H9 (cell line): ENCODE measurements at regions not wholly inside any gene's neighbourhood (a gene's known extent, or its start where the extent isn't known, plus 50 kb on each side); places are given as distances from the start of the nearest gene placed in this dataset.

ENCODE experiments used
- DNase-seq: peaks from one replicate; pipeline ENCODE4 v3.0.0-alpha.2; 2017
- H2AFZ ChIP-seq: one replicate; pipeline ENCODE4 v1.6.1; 2013; ENCODE audit warnings: mild to moderate bottlenecking, low read length, control low read depth, moderate library complexity
- H2AK5ac ChIP-seq: 2 replicates; pipeline ENCODE4 v1.6.1; 2013; ENCODE audit warnings: low read length, control low read depth, mixed read lengths; ENCODE audit not compliant: insufficient read length
- H2BK120ac ChIP-seq: one replicate; pipeline ENCODE4 v1.6.1; 2013; ENCODE audit warnings: low read depth, mild to moderate bottlenecking, low read length, control low read depth, inconsistent platforms; ENCODE audit not compliant: poor library complexity, severe bottlenecking
- H2BK12ac ChIP-seq: 2 replicates; pipeline ENCODE4 v1.6.1; 2013; ENCODE audit warnings: low read length, control low read depth, mixed read lengths, low read depth; ENCODE audit not compliant: insufficient read length
- H2BK15ac ChIP-seq: 2 replicates; pipeline ENCODE4 v1.6.1; 2013; ENCODE audit warnings: low read depth, low read length, control low read depth
- H2BK20ac ChIP-seq: one replicate; pipeline ENCODE4 v1.6.1; 2013; ENCODE audit warnings: low read depth, mild to moderate bottlenecking, low read length, control low read depth, inconsistent platforms; ENCODE audit not compliant: poor library complexity, severe bottlenecking
- H2BK5ac ChIP-seq: 2 replicates; pipeline ENCODE4 v1.6.1; 2013; ENCODE audit warnings: low read length, control low read depth, mixed read lengths; ENCODE audit not compliant: insufficient read length
- H3K14ac ChIP-seq: 2 replicates; pipeline ENCODE4 v1.6.1; 2013; ENCODE audit warnings: low read length, control low read depth; ENCODE audit not compliant: insufficient read depth
- H3K18ac ChIP-seq: 2 replicates; pipeline ENCODE4 v1.6.1; 2013; ENCODE audit warnings: low read depth, mild to moderate bottlenecking, mixed read lengths, low read length, control low read depth; ENCODE audit not compliant: insufficient read length
- H3K23ac ChIP-seq: 2 replicates; pipeline ENCODE4 v1.6.1; 2013; ENCODE audit warnings: low read length, control low read depth, mixed read lengths, low read depth; ENCODE audit not compliant: insufficient read length
- H3K23me2 ChIP-seq: 2 replicates; pipeline ENCODE4 v1.6.1; 2013; ENCODE audit warnings: low read depth, mild to moderate bottlenecking, mixed read lengths, low read length, control low read depth; ENCODE audit not compliant: insufficient read length, poor library complexity, severe bottlenecking
- H3K27ac ChIP-seq: 2 replicates; pipeline ENCODE4 v1.5.1; 2013; ENCODE audit warnings: low read length, control low read depth, mixed read lengths, low read depth; ENCODE audit not compliant: insufficient read length
- H3K27me3 ChIP-seq: 2 replicates; pipeline ENCODE4 v1.6.1; 2013; ENCODE audit warnings: low read length, control low read depth, inconsistent platforms; ENCODE audit not compliant: insufficient read depth
- H3K4ac ChIP-seq: 2 replicates; pipeline ENCODE4 v1.6.1; 2013; ENCODE audit warnings: low read depth, mild to moderate bottlenecking, control low read depth, inconsistent platforms, low read length, moderate library complexity
- H3K4me1 ChIP-seq: 2 replicates; pipeline ENCODE4 v1.6.1; 2013; ENCODE audit warnings: low read length, control low read depth, inconsistent platforms; ENCODE audit not compliant: insufficient read depth
- H3K4me2 ChIP-seq: 2 replicates; pipeline ENCODE4 v1.6.1; 2013; ENCODE audit warnings: low read length, control low read depth, mixed read lengths; ENCODE audit not compliant: insufficient read length, insufficient read depth
- H3K56ac ChIP-seq: 2 replicates; pipeline ENCODE4 v1.6.1; 2013; ENCODE audit warnings: low read depth, mild to moderate bottlenecking, mixed read lengths, low read length, control low read depth; ENCODE audit not compliant: insufficient read length
- H3K79me1 ChIP-seq: 2 replicates; pipeline ENCODE4 v1.6.1; 2013; ENCODE audit warnings: low read depth, mild to moderate bottlenecking, moderate library complexity, low read length, control low read depth, inconsistent platforms; ENCODE audit not compliant: insufficient read depth, poor library complexity, severe bottlenecking
- H3K79me2 ChIP-seq: 2 replicates; pipeline ENCODE4 v1.6.1; 2013; ENCODE audit warnings: low read length, control low read depth, inconsistent platforms; ENCODE audit not compliant: insufficient read depth
- H3K9ac ChIP-seq: 2 replicates; pipeline ENCODE4 v1.6.1; 2013; ENCODE audit warnings: low read length, control low read depth, mixed read lengths; ENCODE audit not compliant: insufficient read length; ENCODE audit errors: extremely low read depth
- H3K9me3 ChIP-seq: one replicate; pipeline ENCODE4 v1.6.1; 2013; ENCODE audit warnings: low read depth, low read length, inconsistent platforms; ENCODE audit not compliant: control insufficient read depth
- H3T11ph ChIP-seq: one replicate; pipeline ENCODE4 v1.6.1; 2013; ENCODE audit warnings: mild to moderate bottlenecking, low read length, control low read depth, inconsistent platforms
- H4K20me1 ChIP-seq: one replicate; pipeline ENCODE4 v1.6.1; 2013; ENCODE audit not compliant: control insufficient read depth, insufficient read length, insufficient read depth
- H4K5ac ChIP-seq: 2 replicates; pipeline ENCODE4 v1.6.1; 2013; ENCODE audit warnings: low read depth, mild to moderate bottlenecking, mixed read lengths, low read length, control low read depth; ENCODE audit not compliant: insufficient read length
- H4K8ac ChIP-seq: replicated peaks from 2 replicates; pipeline ENCODE4 v1.6.1; 2013; ENCODE audit warnings: low read length, control low read depth, mixed read lengths, low read depth; ENCODE audit not compliant: insufficient read length
- H4K91ac ChIP-seq: 2 replicates; pipeline ENCODE4 v1.6.1; 2013; ENCODE audit warnings: low read depth, mild to moderate bottlenecking, moderate library complexity, mixed read lengths, low read length, control low read depth; ENCODE audit not compliant: insufficient read length
- H3K27ac Mint-ChIP-seq, 3 experiments: 2 replicates in 2 of 3; 3 replicates in 1 of 3; pipeline ENCODE4 v1.8.0; 2020 to 2021; ENCODE audit warnings: mixed read lengths in 3 of 3, mild to moderate bottlenecking in 1 of 3, moderate library complexity in 1 of 3
- H3K27me3 Mint-ChIP-seq: 2 replicates; pipeline ENCODE4 v1.8.0; 2021; ENCODE audit warnings: low read depth, mild to moderate bottlenecking, moderate library complexity, mixed read lengths
- H3K36me3 Mint-ChIP-seq, 3 experiments: 2 replicates in 2 of 3; 3 replicates in 1 of 3; pipeline ENCODE4 v1.8.0; 2020 to 2021; ENCODE audit warnings: low read depth in 3 of 3, mixed read lengths in 3 of 3; ENCODE audit not compliant: insufficient read depth in 1 of 3
- H3K4me1 Mint-ChIP-seq, 2 experiments: 2 replicates each; pipeline ENCODE4 v1.8.0; 2020; ENCODE audit warnings: mixed read lengths in 2 of 2
- H3K4me3 Mint-ChIP-seq, 2 experiments: 2 replicates in 1 of 2; 3 replicates in 1 of 2; pipeline ENCODE4 v1.8.0; 2020 to 2021; ENCODE audit warnings: mild to moderate bottlenecking in 2 of 2, mixed read lengths in 2 of 2, moderate library complexity in 1 of 2
- H3K9me3 Mint-ChIP-seq, 2 experiments: 2 replicates in 1 of 2; 3 replicates in 1 of 2; pipeline ENCODE4 v1.8.0; 2020; ENCODE audit warnings: mild to moderate bottlenecking in 2 of 2, mixed read lengths in 2 of 2, moderate library complexity in 1 of 2
- WGBS: extraction: QIAGEN DNeasy Blood & Tissue Kit; methylation state at CpG from one replicate; pipeline ENCODE4 v1.1.7; 2013; ENCODE audit warnings: missing lambda C conversion rate, low lambda C conversion rate, mixed read lengths; ENCODE audit not compliant: insufficient read length; ENCODE audit errors: extremely low coverage; 5-methylcytosine and 5-hydroxymethylcytosine counted together
- TF ChIP-seq, protein P1 (sequence below): fragments of 200-600 bp; sonication (generic); conservative IDR thresholded peaks from 3 replicates; pipeline ENCODE4 v1.8.0; 2021; ENCODE audit warnings: antibody characterized with exemption, mild to moderate bottlenecking

DNA sequence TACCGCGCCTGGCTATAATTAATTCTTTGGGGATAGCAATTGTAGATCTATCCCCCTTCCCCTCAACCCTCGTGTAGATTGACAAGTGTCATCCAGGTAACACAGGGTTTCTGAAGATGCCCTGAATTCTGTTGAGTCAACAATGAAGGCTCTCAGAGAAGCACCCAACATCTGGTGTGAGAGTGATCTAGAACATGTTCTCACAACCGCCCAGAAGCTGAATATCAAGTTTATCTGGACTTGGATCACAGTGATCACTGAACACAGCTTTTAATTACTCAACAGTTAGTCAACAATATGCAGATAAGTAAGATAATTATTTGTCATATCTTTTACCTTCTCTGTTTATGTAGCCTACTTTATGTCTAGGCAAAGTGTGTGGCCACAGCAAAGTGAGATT lies 204.2 kb upstream of the RGMB start:
- Histone ChIP-seq H2BK12ac (no peak overlapping the region), H4K91ac (no peak overlapping the region), H2AFZ (no peak overlapping the region), H3K79me1 (no peaks in the 10 kb centered on the region), H2BK5ac (no peak overlapping the region), H3K9me3 (no peaks in the 10 kb centered on the region), H3K23ac (no peak overlapping the region), H4K20me1 (no peaks in the 10 kb centered on the region), H3K27ac (no peak overlapping the region), H3K79me2 (no peaks in the 10 kb centered on the region), H3K4me2 (no peak overlapping the region), H2BK120ac (no peak overlapping the region), H3K4ac (no peak overlapping the region), H2BK20ac (no peak overlapping the region), H3K4me1 (no peaks in the 10 kb centered on the region; the same call in 1 of the 2 replicates), H3K9ac (no peak overlapping the region), H3K56ac (no peak overlapping the region), H3K14ac (no peak overlapping the region), H3T11ph (no peak overlapping the region), H4K5ac (no peak overlapping the region), H3K23me2 (no peaks in the 10 kb centered on the region), H3K18ac (no peak overlapping the region), H2BK15ac (no peak overlapping the region), H2AK5ac (no peak overlapping the region), H4K8ac (no peak overlapping the region), H3K27me3 (no peaks in the 10 kb centered on the region)
- H3K27ac Mint-ChIP-seq, result no peak overlapping the region
- H3K36me3 Mint-ChIP-seq, result no peaks in the 10 kb centered on the region
- DNase-seq, result no peak
- H3K4me3 Mint-ChIP-seq, result no peak overlapping the region
- TF ChIP-seq, protein P1, sequence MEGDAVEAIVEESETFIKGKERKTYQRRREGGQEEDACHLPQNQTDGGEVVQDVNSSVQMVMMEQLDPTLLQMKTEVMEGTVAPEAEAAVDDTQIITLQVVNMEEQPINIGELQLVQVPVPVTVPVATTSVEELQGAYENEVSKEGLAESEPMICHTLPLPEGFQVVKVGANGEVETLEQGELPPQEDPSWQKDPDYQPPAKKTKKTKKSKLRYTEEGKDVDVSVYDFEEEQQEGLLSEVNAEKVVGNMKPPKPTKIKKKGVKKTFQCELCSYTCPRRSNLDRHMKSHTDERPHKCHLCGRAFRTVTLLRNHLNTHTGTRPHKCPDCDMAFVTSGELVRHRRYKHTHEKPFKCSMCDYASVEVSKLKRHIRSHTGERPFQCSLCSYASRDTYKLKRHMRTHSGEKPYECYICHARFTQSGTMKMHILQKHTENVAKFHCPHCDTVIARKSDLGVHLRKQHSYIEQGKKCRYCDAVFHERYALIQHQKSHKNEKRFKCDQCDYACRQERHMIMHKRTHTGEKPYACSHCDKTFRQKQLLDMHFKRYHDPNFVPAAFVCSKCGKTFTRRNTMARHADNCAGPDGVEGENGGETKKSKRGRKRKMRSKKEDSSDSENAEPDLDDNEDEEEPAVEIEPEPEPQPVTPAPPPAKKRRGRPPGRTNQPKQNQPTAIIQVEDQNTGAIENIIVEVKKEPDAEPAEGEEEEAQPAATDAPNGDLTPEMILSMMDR, result no peak
- H3K4me1 Mint-ChIP-seq, result peaks cover 6 to 7% of the 10 kb centered on the region in 2 experiments
- no peaks in the 10 kb centered on the region for H3K9me3 Mint-ChIP-seq
- WGBS, result no CpG with 5 or more reads among the region's 4 CpGs
- H3K27me3 Mint-ChIP-seq, result no peaks in the 10 kb centered on the region; the same call in none of the 2 replicates
